B cell (primary cell): ENCODE measurements at regions not wholly inside any gene's neighbourhood (a gene's known extent, or its start where the extent isn't known, plus 50 kb on each side); places are given as distances from the start of the nearest gene placed in this dataset.

ENCODE experiments used
- ATAC-seq: fragments of 200-7000 bp; cut with Tn5 transposase; one replicate; pipeline ENCODE4 v1.10.0; 2021; ENCODE audit warnings: low read depth, mild to moderate bottlenecking, moderate number of reproducible peaks, moderate library complexity
- CTCF ChIA-PET: fragments of 350-600 bp; sonication (Branson Sonifier 250); formaldehyde crosslinking; loops from one replicate; lab custom pipeline; 2021; ENCODE audit warnings: antibody characterized with exemption, inconsistent platforms; lab: Charles Lee
- POLR2A ChIA-PET: fragments of 350-600 bp; sonication (Branson Sonifier 250); formaldehyde crosslinking; loops from one replicate; lab custom pipeline; 2021; ENCODE audit warnings: antibody characterized with exemption; lab: Charles Lee
- DNase-seq: peaks from one replicate; pipeline ENCODE4 v3.0.0; 2013
- H2AFZ ChIP-seq: 2 replicates; pipeline ENCODE4 v1.6.1; 2012; ENCODE audit warnings: mild to moderate bottlenecking, low read depth, low read length; ENCODE audit not compliant: insufficient read depth, poor library complexity, severe bottlenecking
- H3K27ac ChIP-seq, 2 donors: 1 replicate in 1 of 2; 2 replicates in 1 of 2; pipeline ENCODE4 v1.5.1; 2012 to 2013; ENCODE audit warnings: low read length in 2 of 2, mild to moderate bottlenecking in 2 of 2, moderate library complexity in 1 of 2
- H3K27me3 ChIP-seq, 4 experiments: fragments of 200-600 bp in 1 of 4; sonication (generic) in 1 of 4; replicated peaks in 1 of 4; 1 replicate in 2 of 4; 2 replicates in 2 of 4; pipeline versions ENCODE4 v1.6.1 to v1.7.0; 2013 to 2016; ENCODE audit warnings: low read length in 3 of 4, mild to moderate bottlenecking in 2 of 4, mixed read lengths in 1 of 4, moderate library complexity in 1 of 4; ENCODE audit not compliant: insufficient read depth in 4 of 4, control insufficient read depth in 3 of 4; ENCODE audit errors: control extremely low read depth in 1 of 4
- H3K36me3 ChIP-seq, 2 experiments: replicated peaks in 1 of 2; 1 replicate in 1 of 2; 2 replicates in 1 of 2; pipeline versions ENCODE4 v1.6.1 to v1.7.1; 2013; ENCODE audit warnings: low read length in 1 of 2; ENCODE audit not compliant: insufficient read depth in 2 of 2, control insufficient read depth in 1 of 2; ENCODE audit errors: control extremely low read depth in 1 of 2, extremely low read depth in 1 of 2
- H3K4me1 ChIP-seq, 2 donors: fragments of 200-600 bp in 1 of 2; sonication (generic) in 1 of 2; 1 replicate in 1 of 2; 2 replicates in 1 of 2; pipeline versions ENCODE4 v1.5.1 to v1.6.1; 2013 to 2017; ENCODE audit warnings: low read length in 2 of 2; ENCODE audit not compliant: control insufficient read depth in 2 of 2, insufficient read depth in 2 of 2
- H3K4me2 ChIP-seq: replicated peaks from 2 replicates; pipeline ENCODE3; 2012; ENCODE audit warnings: mild to moderate bottlenecking, low read depth, low read length; ENCODE audit not compliant: poor library complexity, severe bottlenecking
- H3K4me3 ChIP-seq, 5 experiments: fragments of 200-600 bp in 1 of 5; sonication (generic) in 1 of 5; 1 replicate in 3 of 5; 2 replicates in 2 of 5; pipeline versions ENCODE4 v1.5.1 to v1.7.0; 2011 to 2016; ENCODE audit warnings: low read length in 4 of 5, mild to moderate bottlenecking in 4 of 5, low read depth in 2 of 5, control low read depth in 1 of 5, moderate library complexity in 1 of 5; ENCODE audit not compliant: insufficient read depth in 1 of 5; ENCODE audit errors: control extremely low read depth in 1 of 5, extremely low read depth in 1 of 5
- H3K79me2 ChIP-seq: fragments of 200-600 bp; sonication (generic); one replicate; pipeline ENCODE4 v1.6.0; 2016; ENCODE audit warnings: low read length; ENCODE audit not compliant: control insufficient read depth, insufficient read depth
- H3K9ac ChIP-seq: fragments of 200-600 bp; sonication (generic); 2 replicates; pipeline ENCODE4 v1.6.1; 2017; ENCODE audit warnings: mild to moderate bottlenecking, low read length, moderate library complexity
- H3K9me3 ChIP-seq, 3 donors: one replicate each; pipeline versions ENCODE4 v1.6.1 to v1.7.1; 2013; ENCODE audit warnings: low read length in 2 of 3; ENCODE audit not compliant: control insufficient read depth in 2 of 3, insufficient read depth in 1 of 3; ENCODE audit errors: control extremely low read depth in 1 of 3
- H4K20me1 ChIP-seq: 2 replicates; pipeline ENCODE4 v1.6.0; 2012; ENCODE audit warnings: mild to moderate bottlenecking, low read length; ENCODE audit not compliant: insufficient read depth, control insufficient read depth, poor library complexity, severe bottlenecking
- H3K27ac Mint-ChIP-seq: one replicate; pipeline ENCODE4 v1.8.0; 2021; ENCODE audit warnings: mixed read lengths
- H3K27me3 Mint-ChIP-seq: one replicate; pipeline ENCODE4 v1.8.0; 2021; ENCODE audit warnings: mixed read lengths
- H3K4me1 Mint-ChIP-seq: one replicate; pipeline ENCODE4 v1.8.0; 2021; ENCODE audit warnings: mixed read lengths
- H3K4me3 Mint-ChIP-seq: one replicate; pipeline ENCODE4 v1.8.0; 2021; ENCODE audit warnings: mixed read lengths
- H3K9me3 Mint-ChIP-seq: one replicate; pipeline ENCODE4 v1.8.0; 2022; ENCODE audit warnings: mixed read lengths; ENCODE audit not compliant: insufficient read depth
- EZH2 ChIP-seq: IDR thresholded peaks from 2 replicates; pipeline ENCODE4 v1.6.1; 2012; ENCODE audit warnings: borderline replicate concordance, low read depth, mild to moderate bottlenecking, moderate library complexity, low read length; ENCODE audit not compliant: insufficient read depth, poor library complexity, severe bottlenecking
- WGBS: methylation state at CpG from one replicate; pipeline ENCODE4 v1.1.5; 2013; ENCODE audit warnings: missing lambda C conversion rate; ENCODE audit not compliant: insufficient coverage; 5-methylcytosine and 5-hydroxymethylcytosine counted together
- intact Hi-C: fragments of 100-400 bp; cut with micrococcal nuclease; formaldehyde crosslinking; loops from one replicate; pipeline ENCODE4 v1.10.0; 2022
- TF ChIP-seq, protein P1 (sequence below): fragments of 200-600 bp; IDR thresholded peaks from one replicate; pipeline ENCODE4 v1.8.0; 2022; ENCODE audit warnings: antibody characterized with exemption, mild to moderate bottlenecking

- no peak for DNase-seq
- H3K4me1 Mint-ChIP-seq, result no peaks in the 10 kb centered on the region
These were observed 329.1 kb upstream of the SOX2 start for GRCh38 chr3:181382656-181383055.

DNA sequence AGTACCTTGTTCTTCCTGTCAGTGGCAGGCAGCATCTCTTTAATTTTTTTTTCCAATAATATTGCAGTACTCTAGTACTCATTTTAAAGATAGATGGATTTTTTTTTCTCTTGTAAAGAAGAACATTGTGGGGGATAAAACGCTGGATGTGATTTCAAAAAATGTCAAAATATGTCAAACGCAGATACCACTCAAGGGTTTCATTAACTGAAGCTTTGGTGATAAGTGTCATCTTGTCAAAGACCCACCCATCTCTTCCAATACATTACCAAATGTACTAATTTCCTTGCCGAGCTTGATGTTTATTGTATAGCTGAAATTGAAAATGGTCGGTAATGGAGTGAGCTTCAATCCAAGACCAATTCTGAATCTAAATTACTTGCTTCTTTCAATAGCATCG is 332.4 kb upstream of the SOX2 start:
- ATAC-seq (no peak), DNase-seq (no peak)
- Histone ChIP-seq H3K79me2 (no peaks in the 10 kb centered on the region), H3K4me2 (no peak overlapping the region), H3K9ac (no peak overlapping the region), H3K36me3 (no peaks in the 10 kb centered on the region), H3K4me1 (no peaks in the 10 kb centered on the region), H3K9me3 (no peaks in the 10 kb centered on the region), H3K27ac (no peak overlapping the region), H3K4me3 (no peak overlapping the region), H2AFZ (no peak overlapping the region), H3K27me3 (no peaks in the 10 kb centered on the region), H4K20me1 (no peaks in the 10 kb centered on the region)
- Mint-ChIP-seq H3K4me1 (no peaks in the 10 kb centered on the region), H3K9me3 (peaks cover 2% of the 10 kb centered on the region), H3K27ac (no peak overlapping the region), H3K4me3 (no peak overlapping the region), H3K27me3 (no peaks in the 10 kb centered on the region)
- intact Hi-C loops, result no loop called here
- TF ChIP-seq, protein P1, sequence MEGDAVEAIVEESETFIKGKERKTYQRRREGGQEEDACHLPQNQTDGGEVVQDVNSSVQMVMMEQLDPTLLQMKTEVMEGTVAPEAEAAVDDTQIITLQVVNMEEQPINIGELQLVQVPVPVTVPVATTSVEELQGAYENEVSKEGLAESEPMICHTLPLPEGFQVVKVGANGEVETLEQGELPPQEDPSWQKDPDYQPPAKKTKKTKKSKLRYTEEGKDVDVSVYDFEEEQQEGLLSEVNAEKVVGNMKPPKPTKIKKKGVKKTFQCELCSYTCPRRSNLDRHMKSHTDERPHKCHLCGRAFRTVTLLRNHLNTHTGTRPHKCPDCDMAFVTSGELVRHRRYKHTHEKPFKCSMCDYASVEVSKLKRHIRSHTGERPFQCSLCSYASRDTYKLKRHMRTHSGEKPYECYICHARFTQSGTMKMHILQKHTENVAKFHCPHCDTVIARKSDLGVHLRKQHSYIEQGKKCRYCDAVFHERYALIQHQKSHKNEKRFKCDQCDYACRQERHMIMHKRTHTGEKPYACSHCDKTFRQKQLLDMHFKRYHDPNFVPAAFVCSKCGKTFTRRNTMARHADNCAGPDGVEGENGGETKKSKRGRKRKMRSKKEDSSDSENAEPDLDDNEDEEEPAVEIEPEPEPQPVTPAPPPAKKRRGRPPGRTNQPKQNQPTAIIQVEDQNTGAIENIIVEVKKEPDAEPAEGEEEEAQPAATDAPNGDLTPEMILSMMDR, result no peak
- ChIA-PET CTCF (interaction anchor here (1.1 kb wide), 1 partner anchor 24 kb away, joined by 3 read pairs; no protein-coding TSS in a partner anchor), POLR2A (no interaction called here)
- WGBS, result no CpG with 5 or more reads among the region's 5 CpGs

More at GRCh38 chr3:181382656-181383055, 329.1 kb upstream of the SOX2 start:
- Histone ChIP-seq H3K4me1 (no peaks in the 10 kb centered on the region), H3K27ac (no peak overlapping the region), H3K4me2 (no peak overlapping the region), H3K9ac (no peak overlapping the region), H3K36me3 (no peaks in the 10 kb centered on the region), H3K27me3 (no peaks in the 10 kb centered on the region), H2AFZ (no peak overlapping the region), H3K9me3 (peaks cover 0 to 4% (median 0%) of the 10 kb centered on the region in 3 donors), H3K4me3 (no peak overlapping the region), H4K20me1 (no peaks in the 10 kb centered on the region), H3K79me2 (no peaks in the 10 kb centered on the region)
- Mint-ChIP-seq H3K4me3 (no peak overlapping the region), H3K27me3 (no peaks in the 10 kb centered on the region), H3K9me3 (peaks cover 2% of the 10 kb centered on the region), H3K27ac (no peak overlapping the region)
- intact Hi-C loops, result no loop called here
- WGBS, result 85% methylated on average over 1 of the region's 3 CpGs
- ChIA-PET POLR2A (no interaction called here), CTCF (no interaction called here)
- ATAC-seq, result no peak
- no peak for TF ChIP-seq EZH2
- TF ChIP-seq, protein P1, result no peak
